K562 (cell line): ENCODE measurements at regions not wholly inside any gene's neighbourhood (a gene's known extent, or its start where the extent isn't known, plus 50 kb on each side); places are given as distances from the start of the nearest gene placed in this dataset.

Experiments used
- ATAC-seq: fragments of 200-7000 bp; cut with Tn5 transposase; 3 replicates; pipeline ENCODE4 v1.9.1; 2020; ENCODE audit warnings: moderate library complexity
- BruUV-seq: library from RNA; stranded (reverse); fragments of 400-500 nt; replicated peaks from 2 replicates; lab custom pipeline; 2021; lab: Mats Ljungman, UMichigan
- CTCF ChIA-PET: fragments of 300-600 bp; formaldehyde crosslinking; extraction: SDS; loops from one replicate; lab custom pipeline; 2021; ENCODE audit warnings: low intra/inter-chr PET ratio; lab: Yijun Ruan, JAX
- POLR2A ChIA-PET: fragments of 300-600, 350-650 bp; sonication (Branson Sonifier 250); formaldehyde crosslinking; extraction: SDS; loops from one replicate; lab custom pipeline; 2021; ENCODE audit warnings: antibody characterized with exemption, inconsistent platforms; lab: Yijun Ruan, JAX
- DNase-seq, 4 experiments: peaks; one replicate each; pipeline versions ENCODE4 v3.0.0 to v3.0.0-alpha.2; 2011 to 2018; ENCODE audit warnings: low spot score in 3 of 4, mixed read lengths in 3 of 4; ENCODE audit errors: extremely low read depth in 1 of 4
- FAIRE-seq: peaks from 2 replicates; lab custom pipeline; 2011; peaks lifted over from hg19 to GRCh38; lab: Jason Lieb, UNC
- H2AFZ ChIP-seq: 2 replicates; pipeline ENCODE4 v1.6.0; 2011; ENCODE audit warnings: low read depth, low read length, control low read depth, inconsistent platforms
- H3K27ac ChIP-seq: fragments of 200-600 bp; 3 replicates; pipeline ENCODE4 v1.8.0; 2011; ENCODE audit warnings: low read depth, mild to moderate bottlenecking, control low read depth, inconsistent platforms, low read length, moderate library complexity, mixed read lengths; ENCODE audit errors: extremely low read depth
- H3K27me3 ChIP-seq, 2 experiments: fragments of 300-600 bp in 1 of 2; 2 replicates in 1 of 2; 3 replicates in 1 of 2; pipeline versions ENCODE4 v1.6.0 to v1.8.0; 2011; ENCODE audit warnings: inconsistent platforms in 2 of 2, low read length in 2 of 2, mild to moderate bottlenecking in 1 of 2, mixed read lengths in 1 of 2, moderate library complexity in 1 of 2; ENCODE audit not compliant: control insufficient read depth in 2 of 2, insufficient read depth in 2 of 2
- H3K36me3 ChIP-seq: fragments of 300-600 bp; 3 replicates; pipeline ENCODE4 v1.8.0; 2011; ENCODE audit warnings: mild to moderate bottlenecking, low read length, inconsistent platforms; ENCODE audit not compliant: control insufficient read depth, insufficient read depth
- H3K4me1 ChIP-seq, 2 experiments: fragments of 200-600 bp in 1 of 2; replicated peaks in 1 of 2; 2 replicates in 1 of 2; 3 replicates in 1 of 2; pipeline versions ENCODE4 v1.5.1 to v1.8.0; 2011; ENCODE audit warnings: inconsistent platforms in 2 of 2, low read length in 2 of 2, mild to moderate bottlenecking in 1 of 2, mixed read lengths in 1 of 2, moderate library complexity in 1 of 2; ENCODE audit not compliant: control insufficient read depth in 2 of 2, insufficient read depth in 2 of 2
- H3K4me2 ChIP-seq: 2 replicates; pipeline ENCODE4 v1.6.1; 2011; ENCODE audit warnings: low read length, control low read depth, inconsistent platforms, mixed read lengths; ENCODE audit not compliant: insufficient read depth
- H3K4me3 ChIP-seq: fragments of 200-600 bp; sonication (generic), shearing (Covaris generic); 2 replicates; pipeline ENCODE4 v1.5.1; 2016; ENCODE audit warnings: control low read depth, inconsistent platforms
- H3K79me2 ChIP-seq: fragments of 200-600 bp; 3 replicates; pipeline ENCODE4 v1.8.0; 2011; ENCODE audit warnings: low read length, inconsistent platforms; ENCODE audit not compliant: control insufficient read depth, insufficient read depth
- H3K9ac ChIP-seq, 2 experiments: 2 replicates each; pipeline versions ENCODE4 v1.6.0 to v1.6.1; 2011; ENCODE audit warnings: low read depth in 2 of 2, low read length in 2 of 2, control low read depth in 1 of 2, inconsistent platforms in 1 of 2, mild to moderate bottlenecking in 1 of 2, mixed read lengths in 1 of 2; ENCODE audit not compliant: insufficient read depth in 1 of 2
- H3K9me1 ChIP-seq: one replicate; pipeline ENCODE4 v1.6.0; 2011; ENCODE audit warnings: inconsistent platforms, mild to moderate bottlenecking, low read length, moderate library complexity; ENCODE audit not compliant: control insufficient read depth, insufficient read depth
- H3K9me3 ChIP-seq: replicated peaks from 2 replicates; pipeline ENCODE4 v1.5.1; 2011; ENCODE audit warnings: low read depth, low read length, inconsistent platforms; ENCODE audit not compliant: control insufficient read depth, insufficient read depth
- H4K20me1 ChIP-seq: replicated peaks from 2 replicates; pipeline ENCODE4 v1.6.1; 2011; ENCODE audit warnings: low read length, inconsistent platforms, mixed read lengths; ENCODE audit not compliant: control insufficient read depth, insufficient read depth
- C11orf30 ChIP-seq: fragments of 450-650 bp; IDR thresholded peaks from 2 replicates; pipeline ENCODE4 v1.6.1; 2016; ENCODE audit warnings: low read depth, mild to moderate bottlenecking
- CBX5 ChIP-seq: IDR thresholded peaks from 2 replicates; pipeline ENCODE4 v1.6.1; 2014; ENCODE audit warnings: low read depth, borderline replicate concordance
- CEBPB ChIP-seq: fragments of 450-650 bp; IDR thresholded peaks from 2 replicates; pipeline ENCODE4 v1.6.1; 2016; ENCODE audit warnings: missing genetic modification characterization, missing compliant biosample characterization
- HMG20B ChIP-seq: fragments of 250-450 bp; sonication (Bioruptor Pico); IDR thresholded peaks from 2 replicates; pipeline ENCODE4 v1.5.0; 2021; ENCODE audit warnings: mild to moderate bottlenecking
- HNRNPK ChIP-seq: fragments of 200-400 bp; formaldehyde crosslinking; IDR thresholded peaks from one replicate; pipeline ENCODE4 v1.6.1; 2018; ENCODE audit warnings: mild to moderate bottlenecking, low read depth, low read length; ENCODE audit not compliant: poor library complexity, severe bottlenecking
- JUN ChIP-seq, 2 experiments: sonication (generic) in 1 of 2; formaldehyde crosslinking in 1 of 2; IDR thresholded peaks; 2 replicates each; pipeline versions ENCODE4 v1.6.1 to v1.8.0; 2012 to 2022; ENCODE audit warnings: borderline replicate concordance in 2 of 2, mild to moderate bottlenecking in 2 of 2, improper control_type of control experiment in 1 of 2, low read depth in 1 of 2, low read length in 1 of 2, missing genetic modification reagents in 1 of 2
- MAFF ChIP-seq: IDR thresholded peaks from 2 replicates; pipeline ENCODE4 v1.6.1; 2012; ENCODE audit warnings: low read length, improper control_type of control experiment
- MAFK ChIP-seq: IDR thresholded peaks from 2 replicates; pipeline ENCODE4 v1.6.1; 2011; ENCODE audit warnings: low read length, improper control_type of control experiment
- NFXL1 ChIP-seq: fragments of 450-650 bp; formaldehyde crosslinking; IDR thresholded peaks from 2 replicates; pipeline ENCODE4 v1.4.0; 2021; ENCODE audit warnings: mild to moderate bottlenecking
- RBBP5 ChIP-seq: fragments of 200-600 bp; sonication (generic); IDR thresholded peaks from 2 replicates; pipeline ENCODE4 v1.6.1; 2012; ENCODE audit warnings: borderline replicate concordance, mild to moderate bottlenecking, low read length, control low read depth, inconsistent platforms; ENCODE audit not compliant: insufficient read depth, poor library complexity, severe bottlenecking
- TCF7 ChIP-seq: sonication (generic); IDR thresholded peaks from 2 replicates; pipeline ENCODE4 v1.6.1; 2016; ENCODE audit warnings: antibody characterized with exemption, borderline replicate concordance
- TCFL5 ChIP-seq: fragments of 250-450 bp; sonication (Bioruptor Pico); conservative IDR thresholded peaks from 2 replicates; pipeline ENCODE4 v1.6.1; 2021; ENCODE audit warnings: mild to moderate bottlenecking, moderate library complexity, matching md5 sums
- ZBTB2 ChIP-seq: fragments of 450-650 bp; IDR thresholded peaks from 2 replicates; pipeline ENCODE4 v1.6.1; 2016; ENCODE audit warnings: antibody characterized with exemption
- ZC3H4 ChIP-seq: sonication (generic); formaldehyde crosslinking; IDR thresholded peaks from 2 replicates; pipeline ENCODE4 v1.9.0; 2021; ENCODE audit warnings: missing genetic modification reagents, borderline replicate concordance
- ZNF121 ChIP-seq: sonication (generic); formaldehyde crosslinking; conservative IDR thresholded peaks from 2 replicates; pipeline ENCODE4 v1.8.0; 2022; ENCODE audit warnings: missing genetic modification reagents
- ZNF217 ChIP-seq: sonication (generic); formaldehyde crosslinking; IDR thresholded peaks from 2 replicates; pipeline ENCODE4 v1.8.0; 2022; ENCODE audit warnings: mild to moderate bottlenecking, missing genetic modification reagents
- ZNF316 ChIP-seq: fragments of 450-650 bp; IDR thresholded peaks from 2 replicates; pipeline ENCODE4 v1.6.1; 2016
- WGBS: fragments of 100-300 bp; shearing (Covaris generic); methylation state at CpG from one replicate; pipeline ENCODE4 v1.1.6; 2016; ENCODE audit warnings: low coverage, mixed read lengths; ENCODE audit not compliant: insufficient coverage; ENCODE audit errors: missing lambda C conversion rate; 5-methylcytosine and 5-hydroxymethylcytosine counted together
- in situ Hi-C: fragments of 300-500 bp; cut with MboI; formaldehyde crosslinking; loops from 4 replicates; pipeline ENCODE4 v1.15.0; 2018; ENCODE audit warnings: inconsistent platforms, mixed read lengths
- intact Hi-C: fragments of 100-400 bp; cut with micrococcal nuclease; formaldehyde crosslinking; loops from 2 replicates; pipeline ENCODE4 v1.14.2; 2022

GRCh38 chr5:30447431-30447830 lies 746.1 kb upstream of the CDH6 start (continued):
- TF ChIP-seq RBBP5 (no peak), ZNF121 (CRISPR knock-in tag) (no peak)

- ChIA-PET POLR2A (no interaction called here), CTCF (no interaction called here)
- Histone ChIP-seq H3K4me2 (no peak overlapping the region), H3K79me2 (no peaks in the 10 kb centered on the region), H2AFZ (no peak overlapping the region), H3K4me3 (no peak overlapping the region), H3K4me1 (no peaks in the 10 kb centered on the region), H3K36me3 (no peaks in the 10 kb centered on the region), H3K9me3 (no peaks in the 10 kb centered on the region), H4K20me1 (no peaks in the 10 kb centered on the region), H3K27ac (no peak overlapping the region), H3K9ac (no peak overlapping the region), H3K9me1 (no peaks in the 10 kb centered on the region), H3K27me3 (no peaks in the 10 kb centered on the region)
- no TSS peak for BruUV-seq
- WGBS: 6% methylated on average over 1 of the region's 1 CpG
- ATAC-seq (no peak), FAIRE-seq (no peak), DNase-seq (no peak)
- in situ Hi-C loops: no loop called here
- no peak for TF ChIP-seq TCF7
- TF ChIP-seq ZC3H4 (CRISPR knock-in tag): no peak
- peak; percentile 60 for TF ChIP-seq MAFK
- no peak for TF ChIP-seq ZNF217 (CRISPR knock-in tag)
- no peak for TF ChIP-seq JUN (IDR thresholded peaks at IDR 0.05; ENCODE audit: borderline replicate concordance, low read depth, low read length)
- TF ChIP-seq JUN (CRISPR knock-in tag; IDR thresholded peaks at IDR 0.05; ENCODE audit: borderline replicate concordance): no peak
- peak; percentile 53 for TF ChIP-seq MAFF
- no peak for TF ChIP-seq CEBPB (tag)
- no peak for TF ChIP-seq NFXL1 (CRISPR knock-in tag)
- TF ChIP-seq CBX5: no peak
- peak; percentile 48 for TF ChIP-seq C11orf30
- no peak for TF ChIP-seq HMG20B
- no peak for TF ChIP-seq ZBTB2
- no peak for TF ChIP-seq TCFL5 (CRISPR knock-in tag)
- TF ChIP-seq HNRNPK: no peak
- TF ChIP-seq ZNF316: peak; percentile 53
- intact Hi-C loops: no loop called here
Observed at GRCh38 chr5:30446456-30446855, 747.0 kb upstream of the CDH6 start.
